HCT116 (cell line): ENCODE measurements at regions not wholly inside any gene's neighbourhood (a gene's known extent, or its start where the extent isn't known, plus 50 kb on each side); places are given as distances from the start of the nearest gene placed in this dataset.

Experiments used
- ATAC-seq: fragments of 200-7000 bp; cut with Tn5 transposase; 2 replicates; pipeline ENCODE4 v1.9.1; 2020; ENCODE audit warnings: mild to moderate bottlenecking, moderate library complexity
- BruUV-seq: library from RNA; stranded (reverse); fragments of 400-500 nt; replicated peaks from 2 replicates; lab custom pipeline; 2021; lab: Mats Ljungman, UMichigan
- CTCF ChIA-PET: fragments of 300-600 bp; sonication (Branson Sonifier 250); formaldehyde crosslinking; loops from one replicate; lab custom pipeline; 2021; ENCODE audit warnings: antibody characterized with exemption; lab: Charles Lee
- POLR2A ChIA-PET: fragments of 300-600, 350-600 bp; sonication (Branson Sonifier 250); formaldehyde crosslinking; loops from one replicate; lab custom pipeline; 2021; ENCODE audit warnings: antibody characterized with exemption; lab: Charles Lee
- RAD21 ChIA-PET, 2 experiments: fragments of 300-600 bp; sonication (Branson Sonifier 250); formaldehyde crosslinking; loops; one replicate each; lab custom pipeline; 2023; ENCODE audit warnings: low total read pairs in 2 of 2; ENCODE audit not compliant: uncharacterized antibody in 2 of 2, unreplicated experiment in 2 of 2, low non-redundant PET in 1 of 2; lab: Charles Lee
- DNase-seq: peaks from one replicate; pipeline ENCODE4 v3.0.0-alpha.2; 2010; ENCODE audit warnings: low read depth, low spot score
- H2AFZ ChIP-seq: fragments of 200-600 bp; shearing (Covaris generic), sonication (generic); 2 replicates; pipeline ENCODE4 v1.6.1; 2017; ENCODE audit warnings: low read depth, mixed run types, mixed read lengths, antibody characterized with exemption, low read length; ENCODE audit not compliant: poor library complexity, severe bottlenecking
- H3K27ac ChIP-seq: 2 replicates; pipeline ENCODE4 v1.5.1; 2012; ENCODE audit warnings: low read depth, low read length
- H3K27me3 ChIP-seq: fragments of 200-600 bp; sonication (generic); 2 replicates; pipeline ENCODE4 v1.6.1; 2016; ENCODE audit warnings: mixed run types, low read length, mixed read lengths; ENCODE audit not compliant: insufficient read depth
- H3K36me3 ChIP-seq, 2 experiments: fragments of 200-500 bp in 1 of 2; fragments of 200-600 bp in 1 of 2; sonication (Bioruptor generic) in 1 of 2; sonication (generic) in 1 of 2; 2 replicates each; pipeline versions ENCODE4 v1.5.1 to v1.6.1; 2014 to 2016; ENCODE audit warnings: low read length in 2 of 2, inconsistent platforms in 1 of 2, mixed read lengths in 1 of 2, mixed run types in 1 of 2; ENCODE audit not compliant: insufficient read depth in 2 of 2, control insufficient read depth in 1 of 2
- H3K4me1 ChIP-seq, 2 experiments: fragments of 200-600 bp in 1 of 2; sonication (generic) in 1 of 2; 2 replicates each; pipeline versions ENCODE4 v1.5.1 to v1.6.1; 2012 to 2017; ENCODE audit warnings: low read length in 2 of 2, inconsistent platforms in 1 of 2, mild to moderate bottlenecking in 1 of 2, mixed read lengths in 1 of 2, mixed run types in 1 of 2, moderate library complexity in 1 of 2; ENCODE audit not compliant: insufficient read depth in 2 of 2, control insufficient read depth in 1 of 2
- H3K4me2 ChIP-seq: fragments of 200-600 bp; sonication (generic); 2 replicates; pipeline ENCODE4 v1.6.1; 2017; ENCODE audit warnings: mixed run types, low read length, mixed read lengths
- H3K4me3 ChIP-seq, 2 experiments: fragments of 200-600 bp in 1 of 2; sonication (generic) in 1 of 2; replicated peaks in 1 of 2; 2 replicates each; pipeline ENCODE4 v1.5.1; 2011 to 2016; ENCODE audit warnings: low read length in 2 of 2, control low read depth in 1 of 2, low read depth in 1 of 2, mild to moderate bottlenecking in 1 of 2, mixed read lengths in 1 of 2, mixed run types in 1 of 2
- H3K79me2 ChIP-seq: fragments of 200-600 bp; sonication (generic); 2 replicates; pipeline ENCODE4 v1.6.1; 2017; ENCODE audit warnings: mild to moderate bottlenecking, mixed run types, low read length, moderate library complexity, mixed read lengths; ENCODE audit not compliant: insufficient read depth
- H3K9ac ChIP-seq: fragments of 200-600 bp; sonication (generic); 2 replicates; pipeline ENCODE4 v1.6.1; 2016; ENCODE audit warnings: low read length, mixed read lengths
- H3K9me2 ChIP-seq: fragments of 200-600 bp; sonication (generic), shearing (Covaris generic); 2 replicates; pipeline ENCODE4 v1.6.1; 2017; ENCODE audit warnings: mixed run types, mild to moderate bottlenecking, moderate library complexity; ENCODE audit not compliant: insufficient read depth
- H3K9me3 ChIP-seq, 2 experiments: fragments of 200-500 bp in 1 of 2; fragments of 200-600 bp in 1 of 2; sonication (Bioruptor generic) in 1 of 2; sonication (generic) in 1 of 2; 2 replicates each; pipeline ENCODE4 v1.6.1; 2014 to 2017; ENCODE audit warnings: low read length in 2 of 2, mixed read lengths in 2 of 2, inconsistent platforms in 1 of 2, low read depth in 1 of 2, mild to moderate bottlenecking in 1 of 2, mixed run types in 1 of 2, moderate library complexity in 1 of 2; ENCODE audit not compliant: control insufficient read depth in 1 of 2, insufficient read depth in 1 of 2
- H4K20me1 ChIP-seq: fragments of 200-600 bp; sonication (generic), shearing (Covaris generic); 2 replicates; pipeline ENCODE4 v1.6.1; 2017; ENCODE audit warnings: mixed run types, mild to moderate bottlenecking, moderate library complexity; ENCODE audit not compliant: insufficient read depth
- CEBPB ChIP-seq: IDR thresholded peaks from 2 replicates; pipeline ENCODE4 v1.6.1; 2012; ENCODE audit warnings: low read depth
- EZH2phosphoT487 ChIP-seq: fragments of 200-600 bp; IDR thresholded peaks from 2 replicates; pipeline ENCODE4 v1.6.1; 2018; ENCODE audit warnings: antibody characterized with exemption, borderline replicate concordance
- JUND ChIP-seq: IDR thresholded peaks from 2 replicates; pipeline ENCODE4 v1.6.1; 2012
- MAX ChIP-seq: IDR thresholded peaks from 2 replicates; pipeline ENCODE4 v1.6.1; 2012
- POLR2AphosphoS5 ChIP-seq: IDR thresholded peaks from 2 replicates; pipeline ENCODE4 v1.6.1; 2011; ENCODE audit warnings: mild to moderate bottlenecking, low read depth, low read length, moderate library complexity
- SIN3A ChIP-seq: IDR thresholded peaks from 2 replicates; pipeline ENCODE4 v1.6.1; 2012; ENCODE audit warnings: low read depth
- TCF7L2 ChIP-seq: IDR thresholded peaks from 2 replicates; pipeline ENCODE4 v1.7.0; 2011; ENCODE audit warnings: borderline replicate concordance, inconsistent platforms; ENCODE audit not compliant: insufficient read depth, insufficient read length; ENCODE audit errors: extremely low read depth
- ZFX ChIP-seq: fragments of 450-650 bp; IDR thresholded peaks from 2 replicates; pipeline ENCODE4 v1.6.1; 2017
- intact Hi-C: fragments of 100-400 bp; cut with micrococcal nuclease; formaldehyde crosslinking; loops from 2 replicates; pipeline ENCODE4 v1.10.0; 2022
- TF ChIP-seq, protein P1 (sequence below), 3 experiments: fragments of 200-600 bp in 1 of 3; sonication (generic) in 1 of 3; IDR thresholded peaks in 2 of 3; conservative IDR thresholded peaks in 1 of 3; 2 replicates each; pipeline ENCODE4 v1.5.1; 2012 to 2017; ENCODE audit warnings: low read depth in 2 of 3, low read length in 2 of 3, antibody characterized with exemption in 1 of 3, borderline replicate concordance in 1 of 3, control low read depth in 1 of 3, mild to moderate bottlenecking in 1 of 3, mixed read lengths in 1 of 3, mixed run types in 1 of 3, moderate library complexity in 1 of 3; ENCODE audit not compliant: insufficient read depth in 1 of 3
- TF ChIP-seq, protein P2 (sequence below): IDR thresholded peaks from 2 replicates; pipeline ENCODE4 v1.6.1; 2011; ENCODE audit warnings: mild to moderate bottlenecking, low read length, moderate library complexity; ENCODE audit not compliant: insufficient replicate concordance; ENCODE audit errors: extremely low read depth
- TF ChIP-seq, protein P3 (sequence below): IDR thresholded peaks from 2 replicates; pipeline ENCODE4 v1.6.1; 2012

- POLR2A ChIA-PET, result no interaction called here
- DNase-seq (no peak), ATAC-seq (no peak)
- H3K4me3 ChIP-seq, result no peak overlapping the region
- no peaks in the 10 kb centered on the region for H3K9me3 ChIP-seq
- H3K27me3 ChIP-seq, result peaks cover 27% of the 10 kb centered on the region
- CTCF ChIA-PET, result no interaction called here
- no peak overlapping the region for H3K9ac ChIP-seq
- intact Hi-C loops, result no loop called here
- no peak overlapping the region for H2AFZ ChIP-seq
- H3K79me2 ChIP-seq, result no peaks in the 10 kb centered on the region
- no peaks in the 10 kb centered on the region for H3K9me2 ChIP-seq
- H3K4me2 ChIP-seq, result no peak overlapping the region
- RAD21 ChIA-PET, result no interaction called here
- H3K4me1 ChIP-seq, result peaks cover 0 to under 1% of the 10 kb centered on the region in 2 experiments; a peak in 1 of 4 replicates
- TF ChIP-seq MAX (no peak), ZFX (no peak), POLR2AphosphoS5 (no peak), EZH2phosphoT487 (no peak), TCF7L2 (no peak), JUND (no peak), CEBPB (no peak), SIN3A (no peak)
- TF ChIP-seq, protein P1, sequence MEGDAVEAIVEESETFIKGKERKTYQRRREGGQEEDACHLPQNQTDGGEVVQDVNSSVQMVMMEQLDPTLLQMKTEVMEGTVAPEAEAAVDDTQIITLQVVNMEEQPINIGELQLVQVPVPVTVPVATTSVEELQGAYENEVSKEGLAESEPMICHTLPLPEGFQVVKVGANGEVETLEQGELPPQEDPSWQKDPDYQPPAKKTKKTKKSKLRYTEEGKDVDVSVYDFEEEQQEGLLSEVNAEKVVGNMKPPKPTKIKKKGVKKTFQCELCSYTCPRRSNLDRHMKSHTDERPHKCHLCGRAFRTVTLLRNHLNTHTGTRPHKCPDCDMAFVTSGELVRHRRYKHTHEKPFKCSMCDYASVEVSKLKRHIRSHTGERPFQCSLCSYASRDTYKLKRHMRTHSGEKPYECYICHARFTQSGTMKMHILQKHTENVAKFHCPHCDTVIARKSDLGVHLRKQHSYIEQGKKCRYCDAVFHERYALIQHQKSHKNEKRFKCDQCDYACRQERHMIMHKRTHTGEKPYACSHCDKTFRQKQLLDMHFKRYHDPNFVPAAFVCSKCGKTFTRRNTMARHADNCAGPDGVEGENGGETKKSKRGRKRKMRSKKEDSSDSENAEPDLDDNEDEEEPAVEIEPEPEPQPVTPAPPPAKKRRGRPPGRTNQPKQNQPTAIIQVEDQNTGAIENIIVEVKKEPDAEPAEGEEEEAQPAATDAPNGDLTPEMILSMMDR (IDR thresholded peaks at IDR 0.05 in 2 of 3, conservative IDR thresholded peaks at IDR 0.05 in 1 of 3; ENCODE audit: borderline replicate concordance in 1 of 3, insufficient read depth in 1 of 3, low read depth in 2 of 3, low read length in 2 of 3), result no peak
- TF ChIP-seq, protein P2, sequence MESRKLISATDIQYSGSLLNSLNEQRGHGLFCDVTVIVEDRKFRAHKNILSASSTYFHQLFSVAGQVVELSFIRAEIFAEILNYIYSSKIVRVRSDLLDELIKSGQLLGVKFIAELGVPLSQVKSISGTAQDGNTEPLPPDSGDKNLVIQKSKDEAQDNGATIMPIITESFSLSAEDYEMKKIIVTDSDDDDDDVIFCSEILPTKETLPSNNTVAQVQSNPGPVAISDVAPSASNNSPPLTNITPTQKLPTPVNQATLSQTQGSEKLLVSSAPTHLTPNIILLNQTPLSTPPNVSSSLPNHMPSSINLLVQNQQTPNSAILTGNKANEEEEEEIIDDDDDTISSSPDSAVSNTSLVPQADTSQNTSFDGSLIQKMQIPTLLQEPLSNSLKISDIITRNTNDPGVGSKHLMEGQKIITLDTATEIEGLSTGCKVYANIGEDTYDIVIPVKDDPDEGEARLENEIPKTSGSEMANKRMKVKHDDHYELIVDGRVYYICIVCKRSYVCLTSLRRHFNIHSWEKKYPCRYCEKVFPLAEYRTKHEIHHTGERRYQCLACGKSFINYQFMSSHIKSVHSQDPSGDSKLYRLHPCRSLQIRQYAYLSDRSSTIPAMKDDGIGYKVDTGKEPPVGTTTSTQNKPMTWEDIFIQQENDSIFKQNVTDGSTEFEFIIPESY, result no peak
- TF ChIP-seq, protein P3, sequence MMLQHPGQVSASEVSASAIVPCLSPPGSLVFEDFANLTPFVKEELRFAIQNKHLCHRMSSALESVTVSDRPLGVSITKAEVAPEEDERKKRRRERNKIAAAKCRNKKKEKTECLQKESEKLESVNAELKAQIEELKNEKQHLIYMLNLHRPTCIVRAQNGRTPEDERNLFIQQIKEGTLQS, result no peak
- no peaks in the 10 kb centered on the region for H4K20me1 ChIP-seq
- H3K36me3 ChIP-seq, result no peaks in the 10 kb centered on the region
- H3K27ac ChIP-seq, result no peak overlapping the region
- BruUV-seq, result no TSS peak
Measured at GRCh38 chr5:171624396-171624795, 161.2 kb upstream of the SMIM23 start.
